ENCODE measurements at regions not wholly inside any gene's neighbourhood (a gene's known extent, or its start where the extent isn't known, plus 50 kb on each side); places are given as distances from the start of the nearest gene placed in this dataset.

- CTCF ChIA-PET (ENCODE audit: partially characterized antibody) = interaction anchor here (0.6 to 2.1 kb wide), 5 partner anchors 8 to 55 kb away, joined by 3 to 7 read pairs (median 4); no protein-coding TSS in a partner anchor
- no peak for TF ChIP-seq TAF1 (IDR thresholded peaks at IDR 0.05; ENCODE audit: low read depth, low read length)
- no peak for TF ChIP-seq EZH2 (IDR thresholded peaks at IDR 0.05; ENCODE audit: low read depth, low read length, severe bottlenecking)
- no peak for TF ChIP-seq BCL11A (IDR thresholded peaks at IDR 0.05; ENCODE audit: low read depth in 2 of 2, low read length in 2 of 2)
- no peak for TF ChIP-seq SIN3A (conservative IDR thresholded peaks at IDR 0.05 in 1 of 2, IDR thresholded peaks at IDR 0.05 in 1 of 2; ENCODE audit: low read depth in 1 of 2, low read length in 2 of 2)
- TF ChIP-seq YY1 (IDR thresholded peaks at IDR 0.05; ENCODE audit: low read depth, low read length) = no peak
- no peak for TF ChIP-seq CREB1 (IDR thresholded peaks at IDR 0.05)
Measured at GRCh38 chr9:113817171-113817570, 58.9 kb upstream of the ZNF618 start.

More at GRCh38 chr9:113817171-113817570, 58.9 kb upstream of the ZNF618 start:
- no peak overlapping the region for H2BK20ac ChIP-seq (ENCODE audit: low read length)
- H3K14ac ChIP-seq (ENCODE audit: insufficient read length) = no peak overlapping the region
- no peaks in the 10 kb centered on the region for H3K4me1 ChIP-seq (replicated peaks in 1 of 4; ENCODE audit: control insufficient read depth in 3 of 4, insufficient read depth in 4 of 4, low read length in 3 of 4)
- no peak overlapping the region for H2BK15ac ChIP-seq (ENCODE audit: low read length)
- H2BK120ac ChIP-seq (replicated peaks; ENCODE audit: low read depth, low read length) = no peak overlapping the region
- H3K23me2 ChIP-seq (ENCODE audit: low read depth, low read length) = no peaks in the 10 kb centered on the region
- H3K4ac ChIP-seq (replicated peaks; ENCODE audit: insufficient read length, low read depth, low read length) = no peak overlapping the region
- no peak overlapping the region for H2AFZ ChIP-seq (ENCODE audit: low read length)
- no peak overlapping the region for H2BK5ac ChIP-seq (ENCODE audit: low read depth, low read length)
- H3K36me3 ChIP-seq (ENCODE audit: control insufficient read depth in 2 of 4, insufficient read depth in 4 of 4, low read length in 3 of 4) = no peaks in the 10 kb centered on the region
- no peak overlapping the region for H2AK5ac ChIP-seq (ENCODE audit: low read depth, low read length)
- no peak overlapping the region for H3K56ac ChIP-seq (replicated peaks; ENCODE audit: insufficient read length, low read depth, low read length)
- no peak overlapping the region for H4K5ac ChIP-seq (ENCODE audit: insufficient read length, low read depth, low read length)
- no peaks in the 10 kb centered on the region for H3K79me1 ChIP-seq (ENCODE audit: low read depth, low read length)
- no peak overlapping the region for H3K4me3 ChIP-seq (ENCODE audit: extremely low read depth in 1 of 4, insufficient read depth in 2 of 4, low read depth in 3 of 4, low read length in 4 of 4)
- no peak overlapping the region for H2BK12ac ChIP-seq (ENCODE audit: low read depth, low read length)
- no peak overlapping the region for H4K91ac ChIP-seq (replicated peaks; ENCODE audit: insufficient read length, low read length)
- no peak overlapping the region for H3K9ac ChIP-seq (replicated peaks in 1 of 4; ENCODE audit: extremely low read depth in 1 of 4, low read depth in 3 of 4, low read length in 3 of 4)
- no peak overlapping the region for H3K4me2 ChIP-seq (ENCODE audit: insufficient read depth in 1 of 2, low read depth in 2 of 2, low read length in 2 of 2)
- no peak overlapping the region for H3K18ac ChIP-seq (ENCODE audit: extremely low read depth, low read length)
- H3K79me2 ChIP-seq (ENCODE audit: control insufficient read depth in 1 of 2, insufficient read depth in 2 of 2, low read length in 2 of 2) = no peaks in the 10 kb centered on the region
- no peaks in the 10 kb centered on the region for H4K20me1 ChIP-seq (replicated peaks in 1 of 2; ENCODE audit: control insufficient read depth in 1 of 2, insufficient read depth in 2 of 2, low read length in 2 of 2)
- no peak overlapping the region for H3K23ac ChIP-seq (ENCODE audit: insufficient read length)
- FAIRE-seq (no peak), DNase-seq (ENCODE audit: low read depth in 1 of 2, low spot score in 2 of 2) (no peak)
- no peaks in the 10 kb centered on the region for H3K27me3 ChIP-seq (replicated peaks in 1 of 4; ENCODE audit: control insufficient read depth in 3 of 4, extremely low read depth in 1 of 4, insufficient read depth in 3 of 4, low read length in 3 of 4)
- H3K27ac ChIP-seq (ENCODE audit: low read depth, low read length) = no peak overlapping the region
- H3K9me3 ChIP-seq (ENCODE audit: insufficient read depth in 2 of 2, low read depth in 1 of 2, low read length in 1 of 2) = no peaks in the 10 kb centered on the region
- H4K8ac ChIP-seq (ENCODE audit: extremely low read depth, insufficient read depth, low read length) = no peak overlapping the region
- POLR2A ChIA-PET (ENCODE audit: partially characterized antibody) = no interaction called here
